GM21737 (cell line): ENCODE measurements at regions not wholly inside any gene's neighbourhood (a gene's known extent, or its start where the extent isn't known, plus 50 kb on each side); places are given as distances from the start of the nearest gene placed in this dataset.

Source experiments
- ATAC-seq: cut with Tn5 transposase; IDR thresholded peaks from one replicate; pipeline ENCODE4 v1.9.1; 2021; ENCODE audit warnings: mild to moderate bottlenecking, moderate library complexity; ENCODE audit not compliant: unreplicated experiment

- no peak for ATAC-seq
These were observed 60.0 kb upstream of the NKX1-1 start for GRCh38 chr4:1466034-1466862.

GRCh38 chr4:1465173-1466033, 59.2 kb upstream of the NKX1-1 start:
- no peak for ATAC-seq

- ATAC-seq, result no peak
These were observed 58.4 kb upstream of the NKX1-1 start for GRCh38 chr4:1464581-1465171.

DNA sequence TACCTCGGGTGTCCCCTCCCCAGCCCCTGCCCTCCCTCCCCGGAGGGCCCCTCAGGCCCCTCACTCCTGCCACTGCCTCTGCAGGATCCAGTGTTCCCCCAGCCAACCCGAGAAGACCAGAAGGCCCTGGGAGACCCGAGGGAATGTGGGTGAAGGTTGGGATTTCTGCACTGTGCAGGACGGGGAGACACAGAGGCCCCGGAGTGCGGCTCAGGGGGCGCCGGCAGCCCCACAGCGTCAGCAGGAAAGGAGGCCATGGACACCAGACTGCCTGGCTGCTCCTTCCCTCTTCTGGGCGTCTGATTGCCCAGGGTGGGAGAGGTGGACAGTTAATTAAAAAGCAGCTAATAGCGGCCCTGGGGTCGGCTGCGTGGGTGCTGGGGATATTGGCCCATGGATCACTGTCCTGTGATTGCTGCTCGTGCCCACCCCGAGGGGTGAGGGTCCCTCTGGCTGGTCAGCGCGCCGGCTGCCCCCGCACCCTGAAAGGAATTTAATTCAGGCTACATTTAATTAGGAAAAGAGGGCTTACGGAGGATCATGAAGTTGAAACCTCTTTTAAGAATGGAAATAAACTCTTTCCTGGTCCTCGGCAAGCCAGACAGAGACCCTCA, 57.8 kb upstream of the NKX1-1 start:
- no peak for ATAC-seq

GRCh38 chr4:1463088-1463926, 57.1 kb upstream of the NKX1-1 start:
- ATAC-seq, result no peak

DNA sequence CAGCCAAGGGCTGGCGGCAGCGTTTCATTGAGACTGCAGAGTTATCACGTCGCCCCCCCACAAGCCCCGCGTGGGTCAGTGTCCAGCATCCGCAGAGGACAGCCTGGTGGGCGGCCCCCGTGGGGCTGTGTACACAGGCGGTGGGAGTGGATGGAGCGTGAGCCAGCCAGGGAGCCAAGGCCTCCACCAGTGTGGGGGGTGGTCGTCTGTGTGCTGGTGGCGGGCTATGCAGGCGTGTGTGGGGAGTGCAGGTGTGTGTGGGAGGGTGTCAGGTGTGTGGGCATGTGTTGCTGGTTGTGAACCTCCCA, 56.5 kb upstream of the NKX1-1 start:
- no peak for ATAC-seq

DNA sequence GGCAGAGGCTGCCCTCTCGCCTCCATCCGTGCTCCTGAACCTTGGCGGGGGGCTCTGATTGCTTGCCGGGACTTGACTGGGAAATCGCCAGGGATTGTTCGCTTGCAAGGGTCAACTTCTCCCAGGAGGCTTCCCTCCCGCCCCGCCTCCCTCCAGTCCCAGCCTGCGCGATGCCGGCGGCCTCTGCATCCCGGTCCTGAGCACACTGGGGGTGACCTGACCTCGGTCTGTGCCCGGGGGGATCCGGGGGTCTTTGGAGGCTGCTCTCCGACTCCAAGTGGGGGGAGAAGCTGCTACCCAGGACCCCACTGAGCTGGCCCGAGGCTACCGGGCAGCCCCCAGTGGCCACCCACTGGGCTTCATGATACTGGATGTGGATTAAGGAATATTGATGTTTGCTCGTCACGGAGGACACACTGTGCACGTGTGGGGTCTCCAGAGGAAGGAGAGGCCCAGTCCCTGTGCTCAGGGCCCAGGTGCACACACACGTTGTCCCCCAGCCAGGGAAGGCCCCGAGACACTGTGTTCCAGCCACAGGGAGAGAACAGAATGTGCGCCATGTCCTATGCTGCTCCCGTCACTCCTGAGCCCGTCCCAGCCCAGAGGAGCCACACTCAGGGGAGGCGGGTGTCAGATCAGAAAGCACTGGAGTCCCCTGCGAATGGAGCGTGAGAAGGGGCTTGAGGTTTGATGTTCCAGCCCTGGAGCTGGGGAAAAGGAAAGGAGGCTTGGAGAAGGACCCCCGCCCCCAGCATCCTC, 55.9 kb upstream of the NKX1-1 start:
- ATAC-seq, result no peak

DNA sequence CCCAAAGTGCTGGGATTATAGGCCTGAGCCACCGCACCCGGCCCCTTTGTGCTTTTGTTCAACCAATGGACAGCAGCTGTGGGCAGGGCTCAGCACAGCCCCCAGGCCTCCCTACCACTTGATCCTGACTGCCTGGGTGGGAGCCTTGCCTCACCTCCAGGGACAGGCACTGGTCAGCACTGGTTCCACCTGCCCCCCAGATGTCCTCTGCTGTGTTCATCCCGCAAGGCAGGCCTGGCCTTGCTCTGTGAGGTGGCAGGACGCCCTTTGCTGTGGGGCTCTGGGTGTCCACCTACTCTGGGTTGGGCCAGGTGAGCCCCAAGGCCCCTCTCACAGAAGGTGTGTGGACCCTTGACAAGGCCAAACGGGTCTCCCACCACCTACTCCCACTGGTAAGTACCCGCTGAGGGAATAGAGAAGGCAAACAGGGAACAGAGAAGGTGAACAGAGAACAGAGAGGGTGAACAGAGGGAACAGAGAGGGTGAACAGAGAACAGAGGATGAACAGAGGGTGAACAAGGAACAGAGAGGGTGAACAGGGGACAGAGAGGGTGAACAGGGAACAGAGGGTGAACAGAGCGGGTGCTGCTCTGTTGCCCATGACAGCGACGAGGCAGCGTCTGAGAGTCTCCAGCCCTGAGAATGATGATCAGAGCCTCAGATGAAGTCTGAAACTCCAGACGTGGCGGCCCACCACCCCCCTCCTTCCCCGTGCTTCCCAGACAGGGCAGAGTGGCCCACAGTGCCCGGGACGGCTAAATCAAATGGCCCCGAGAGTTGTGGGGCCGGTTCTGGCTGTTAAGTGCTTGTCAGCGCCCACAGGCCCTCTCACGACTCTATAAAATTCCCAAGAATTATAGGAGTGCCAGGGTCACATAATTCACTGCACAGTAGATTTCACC, 55.0 kb upstream of the NKX1-1 start:
- ATAC-seq, result no peak

DNA sequence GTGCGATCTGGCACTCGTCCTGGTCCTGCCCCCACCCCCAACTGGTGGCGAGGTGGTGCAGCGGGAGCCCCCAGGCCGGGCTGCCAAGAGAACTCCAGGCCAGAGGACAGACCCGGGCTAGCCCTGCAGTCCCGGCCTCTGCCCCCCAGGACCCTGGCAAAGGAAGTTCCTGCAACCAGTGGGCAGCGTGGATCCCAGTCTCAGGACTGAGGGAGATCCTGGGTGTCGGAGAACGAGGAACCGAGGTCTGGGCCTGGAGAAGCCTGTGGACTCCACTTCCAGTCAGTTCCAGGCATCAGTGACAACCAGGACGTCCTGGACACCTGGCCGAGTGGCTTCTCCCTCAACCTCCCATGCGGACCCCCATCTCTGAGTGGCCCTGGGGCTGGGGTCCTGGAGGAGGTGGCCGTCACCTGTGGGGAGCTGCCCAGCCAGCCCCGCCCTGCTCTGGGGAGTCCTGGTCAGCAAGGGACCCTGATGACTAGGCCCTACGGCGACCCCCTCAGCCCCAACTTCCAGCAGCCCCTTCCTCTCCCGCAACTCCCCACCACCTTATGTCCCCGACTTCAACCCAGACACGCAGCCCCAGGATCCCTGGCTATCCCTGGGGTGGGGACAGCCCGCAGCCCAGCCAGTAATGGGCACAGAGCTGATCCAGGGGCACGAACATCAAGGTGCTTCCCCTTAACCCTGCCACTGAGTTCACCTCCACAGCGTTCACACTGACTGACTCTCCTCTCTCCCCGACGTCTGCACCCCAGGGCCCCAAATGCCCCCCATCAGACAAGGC, 53.7 kb upstream of the NKX1-1 start:
- ATAC-seq, result no peak

- ATAC-seq, result no peak
These were observed 53.0 kb upstream of the NKX1-1 start for GRCh38 chr4:1459081-1459721.

DNA sequence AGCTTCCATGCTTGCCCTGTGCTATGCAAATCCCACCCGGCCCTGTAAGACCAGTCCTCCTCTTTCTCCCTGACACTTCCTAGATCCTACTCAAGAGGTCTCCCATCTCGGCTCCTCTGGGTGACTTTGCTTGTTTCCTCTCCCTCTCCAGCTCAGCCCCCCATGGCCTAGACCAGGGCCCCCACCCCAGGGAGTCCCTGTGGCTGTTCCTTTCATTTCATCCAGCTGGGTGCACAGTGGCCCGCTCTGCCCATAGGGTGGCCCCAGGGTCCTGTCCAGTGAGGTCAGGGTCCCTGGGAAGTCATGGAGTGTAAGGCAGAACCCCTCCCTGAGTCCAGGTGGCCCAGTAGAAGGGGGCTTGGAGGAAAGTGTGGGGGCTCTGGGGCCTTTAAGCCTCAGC, 52.3 kb upstream of the NKX1-1 start:
- no peak for ATAC-seq
